GM12865 (cell line): ENCODE measurements at regions not wholly inside any gene's neighbourhood (a gene's known extent, or its start where the extent isn't known, plus 50 kb on each side); places are given as distances from the start of the nearest gene placed in this dataset.
A peak's percentile ranks its signal among the peaks of the same experiment; 100 is the strongest.

ENCODE experiments used
- DNase-seq: peaks from one replicate; pipeline ENCODE4 v3.0.0; 2010; ENCODE audit warnings: low read depth
- H3K4me3 ChIP-seq: 2 replicates; pipeline ENCODE4 v1.5.1; 2011; ENCODE audit warnings: mild to moderate bottlenecking, low read depth, low read length, control low read depth
- CTCF ChIP-seq: IDR thresholded peaks from 2 replicates; pipeline ENCODE4 v1.5.1; 2011; ENCODE audit warnings: low read length, control low read depth, low read depth, inconsistent platforms; ENCODE audit not compliant: insufficient read depth; ENCODE audit errors: missing control alignments

DNA sequence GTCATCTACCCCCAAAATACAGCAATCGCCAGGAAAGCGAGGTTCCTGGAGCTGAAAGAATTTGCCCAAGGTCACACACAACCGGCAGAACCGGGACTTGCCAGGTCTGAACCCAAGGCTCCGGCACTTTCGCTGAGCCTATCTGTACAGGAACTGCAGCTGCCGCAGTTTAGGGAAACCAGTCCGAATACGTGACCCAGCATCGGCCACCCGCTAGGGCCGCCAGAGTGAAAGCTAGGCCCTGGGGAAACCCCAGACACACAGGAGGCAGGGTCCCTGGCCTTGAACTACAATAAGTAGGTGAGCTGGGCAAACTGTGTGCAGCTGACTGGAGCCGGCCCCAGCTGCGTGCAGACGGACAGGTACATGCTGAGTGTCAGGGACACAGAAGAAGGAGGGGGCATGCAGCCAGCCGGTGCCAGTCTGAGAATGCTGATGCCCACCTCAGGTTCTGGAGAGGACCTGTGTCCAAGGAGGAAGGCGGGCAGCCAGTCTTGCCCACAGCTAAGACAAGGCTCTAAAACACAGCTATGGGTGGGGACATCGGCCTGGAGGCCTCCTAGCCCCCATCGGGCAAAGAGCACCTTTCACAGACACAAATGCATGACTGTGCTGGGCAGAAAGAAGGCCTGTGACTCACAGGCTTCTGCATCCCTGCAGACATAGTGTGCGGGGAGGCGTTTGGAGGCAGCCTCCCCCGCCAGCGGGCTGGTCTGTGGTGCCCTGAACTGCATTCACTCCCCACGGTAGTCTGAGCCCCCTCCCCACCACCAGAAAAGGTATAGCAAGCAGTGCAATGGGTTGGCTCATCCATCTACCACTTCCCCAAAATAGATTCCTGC is 107.4 kb upstream of the ID2 start:
- H3K4me3 ChIP-seq: peak overlapping the region; percentile 10
- DNase-seq: peak; percentile 72

DNA sequence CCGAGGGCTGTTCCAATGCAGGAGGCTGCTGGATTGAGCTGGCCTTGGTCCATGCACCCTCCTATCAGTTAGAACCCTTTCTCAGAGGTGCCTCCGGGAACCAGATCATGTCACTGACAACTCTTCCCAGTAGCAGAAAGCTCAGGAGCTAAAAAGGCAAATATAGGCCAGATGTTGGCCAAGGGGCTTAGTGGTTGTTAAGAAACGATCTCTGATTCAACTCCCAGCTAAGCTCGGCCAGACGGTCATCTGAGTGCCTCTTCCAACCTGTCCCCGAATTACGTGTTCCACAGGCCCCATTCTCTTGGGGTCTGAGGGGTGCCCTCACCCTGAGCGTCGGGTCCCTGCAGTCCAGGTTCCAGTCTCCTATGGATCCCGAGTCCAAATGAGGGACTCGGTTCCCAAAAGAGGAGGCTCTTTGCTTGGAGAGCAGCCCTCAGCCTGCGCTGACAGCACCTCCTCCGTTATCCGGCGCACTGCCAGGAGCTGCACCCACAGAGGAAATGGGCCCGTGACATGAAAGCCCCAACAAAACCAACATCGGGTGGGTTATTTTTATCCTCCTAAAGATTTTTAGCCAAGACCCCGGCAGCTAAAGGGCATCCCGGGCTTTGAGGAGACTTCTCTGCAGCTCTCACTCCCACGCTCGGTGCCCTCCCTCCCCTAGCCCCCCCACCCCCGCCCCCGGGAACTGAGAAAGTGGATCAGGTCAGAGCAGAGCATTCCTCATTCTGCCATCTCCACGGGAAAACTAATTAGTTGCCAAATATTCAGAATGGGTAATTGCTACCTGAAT is 106.6 kb upstream of the ID2 start:
- no peak for TF ChIP-seq CTCF
- H3K4me3 ChIP-seq: peak overlapping the region; percentile 10
- peak; percentile 68 for DNase-seq

More for the DNA sequence above, 107.4 kb upstream of the ID2 start:
- TF ChIP-seq CTCF: no peak

DNA sequence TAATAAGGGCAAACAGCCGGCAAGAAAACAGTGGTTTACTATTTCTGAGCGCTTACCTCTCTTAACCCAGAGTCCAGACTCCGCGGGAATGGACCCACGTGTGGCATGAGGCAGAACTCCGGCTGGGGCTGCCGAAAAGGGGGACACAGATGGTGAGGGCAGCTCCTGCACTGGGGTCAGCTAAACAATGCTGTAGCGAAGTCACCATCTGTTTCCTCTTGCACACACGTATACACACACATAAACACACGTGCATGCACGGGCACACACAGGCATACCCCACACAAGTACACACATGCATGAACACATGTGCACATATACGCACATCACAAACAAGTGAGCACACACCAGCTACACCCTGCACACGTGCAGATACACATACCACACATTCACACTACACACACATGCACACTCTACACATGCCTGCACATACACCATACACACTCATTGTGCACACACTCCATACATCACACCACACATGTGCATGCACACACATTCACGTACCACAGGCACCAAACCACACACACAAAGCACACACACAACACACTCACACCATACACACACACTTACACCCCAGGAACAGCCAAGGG is 105.9 kb upstream of the ID2 start:
- no peak for DNase-seq
- H3K4me3 ChIP-seq: no peak overlapping the region
- TF ChIP-seq CTCF: no peak

GRCh38 chr2:8576525-8577167 is 105.2 kb upstream of the ID2 start:
- H3K4me3 ChIP-seq: no peak overlapping the region
- TF ChIP-seq CTCF: no peak
- peak; percentile 76 for DNase-seq

GRCh38 chr2:8577573-8577972 is 104.3 kb upstream of the ID2 start:
- DNase-seq: no peak
- no peak overlapping the region for H3K4me3 ChIP-seq
- TF ChIP-seq CTCF: no peak

- H3K4me3 ChIP-seq: no peak overlapping the region
- DNase-seq: no peak
- TF ChIP-seq CTCF: no peak
Observed at GRCh38 chr2:8578335-8579244, 103.3 kb upstream of the ID2 start.
